ENCODE measurements at regions not wholly inside any gene's neighbourhood (a gene's known extent, or its start where the extent isn't known, plus 50 kb on each side); places are given as distances from the start of the nearest gene placed in this dataset.

- H3K9ac ChIP-seq (ENCODE audit: low read depth in 1 of 2, low read length in 2 of 2): no peak overlapping the region
- 90% methylated on average over 2 of the region's 2 CpGs for WGBS
These were observed 558.7 kb upstream of the KCNMB2 start for GRCh38 chr3:177977381-177978158.

DNA sequence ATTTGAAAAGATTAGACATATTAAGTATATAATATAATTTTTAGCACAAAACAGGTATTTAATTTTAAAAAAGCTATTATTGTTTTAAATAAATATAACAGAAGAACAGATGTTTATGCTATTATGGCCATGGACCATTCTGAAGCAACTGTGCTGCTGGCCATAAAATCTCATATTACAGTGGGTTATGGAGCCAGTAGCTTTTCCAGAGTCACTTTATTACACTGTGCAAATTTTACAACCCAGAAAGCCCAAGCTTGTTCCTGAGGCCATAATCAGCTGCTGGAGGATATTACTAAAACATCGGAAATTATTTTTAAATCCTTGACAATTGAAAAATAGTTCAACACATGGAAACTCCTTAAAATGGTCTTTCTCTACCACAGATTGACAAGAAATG is 557.3 kb upstream of the KCNMB2 start:
- H3K4me1 ChIP-seq (ENCODE audit: control insufficient read depth in 4 of 4, insufficient read depth in 4 of 4, low read length in 3 of 4): no peaks in the 10 kb centered on the region
- no peak overlapping the region for H3K4me3 ChIP-seq (ENCODE audit: low read depth in 1 of 3, low read length in 3 of 3)
- H3K9me3 ChIP-seq (ENCODE audit: control insufficient read depth in 4 of 4, low read length in 3 of 4): no peaks in the 10 kb centered on the region
- no peak for TF ChIP-seq GABPA (IDR thresholded peaks at IDR 0.05 in 1 of 2, conservative IDR thresholded peaks at IDR 0.05 in 1 of 2)
- no peak for TF ChIP-seq NR2F2 (IDR thresholded peaks at IDR 0.05)
- TF ChIP-seq FOXA1 (IDR thresholded peaks at IDR 0.05): no peak
- no peak for TF ChIP-seq REST (IDR thresholded peaks at IDR 0.05)
- no peak for TF ChIP-seq RAD21 (IDR thresholded peaks at IDR 0.05)
- no peak for TF ChIP-seq MAX (IDR thresholded peaks at IDR 0.05)
- TF ChIP-seq EGR1 (IDR thresholded peaks at IDR 0.05; ENCODE audit: low read depth in 2 of 2): no peak
- no peak for TF ChIP-seq SP1 (IDR thresholded peaks at IDR 0.05)
- TF ChIP-seq TAF1 (conservative IDR thresholded peaks at IDR 0.05): no peak
- TF ChIP-seq HNF4G (IDR thresholded peaks at IDR 0.05): no peak
- TF ChIP-seq, protein P1, sequence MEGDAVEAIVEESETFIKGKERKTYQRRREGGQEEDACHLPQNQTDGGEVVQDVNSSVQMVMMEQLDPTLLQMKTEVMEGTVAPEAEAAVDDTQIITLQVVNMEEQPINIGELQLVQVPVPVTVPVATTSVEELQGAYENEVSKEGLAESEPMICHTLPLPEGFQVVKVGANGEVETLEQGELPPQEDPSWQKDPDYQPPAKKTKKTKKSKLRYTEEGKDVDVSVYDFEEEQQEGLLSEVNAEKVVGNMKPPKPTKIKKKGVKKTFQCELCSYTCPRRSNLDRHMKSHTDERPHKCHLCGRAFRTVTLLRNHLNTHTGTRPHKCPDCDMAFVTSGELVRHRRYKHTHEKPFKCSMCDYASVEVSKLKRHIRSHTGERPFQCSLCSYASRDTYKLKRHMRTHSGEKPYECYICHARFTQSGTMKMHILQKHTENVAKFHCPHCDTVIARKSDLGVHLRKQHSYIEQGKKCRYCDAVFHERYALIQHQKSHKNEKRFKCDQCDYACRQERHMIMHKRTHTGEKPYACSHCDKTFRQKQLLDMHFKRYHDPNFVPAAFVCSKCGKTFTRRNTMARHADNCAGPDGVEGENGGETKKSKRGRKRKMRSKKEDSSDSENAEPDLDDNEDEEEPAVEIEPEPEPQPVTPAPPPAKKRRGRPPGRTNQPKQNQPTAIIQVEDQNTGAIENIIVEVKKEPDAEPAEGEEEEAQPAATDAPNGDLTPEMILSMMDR (IDR thresholded peaks at IDR 0.05; ENCODE audit: low read depth, low read length, missing input control): no peak
- H3K36me3 ChIP-seq (ENCODE audit: control insufficient read depth in 4 of 4, insufficient read depth in 3 of 4, low read depth in 1 of 4, low read length in 3 of 4): no peaks in the 10 kb centered on the region
- WGBS: 90% methylated on average over 1 of the region's 1 CpG
- no peak for DNase-seq (ENCODE audit: low spot score)
- H3K9ac ChIP-seq (ENCODE audit: low read depth in 1 of 2, low read length in 2 of 2): no peak overlapping the region
- H3K27ac ChIP-seq (ENCODE audit: low read depth in 1 of 2, low read length in 2 of 2): no peak overlapping the region
- no peaks in the 10 kb centered on the region for H3K27me3 ChIP-seq (ENCODE audit: control insufficient read depth in 4 of 4, insufficient read depth in 4 of 4, low read length in 3 of 4)

More at GRCh38 chr3:177977381-177978158, 558.7 kb upstream of the KCNMB2 start:
- TF ChIP-seq SP1 (IDR thresholded peaks at IDR 0.05): no peak
- no peak for TF ChIP-seq HNF4A (conservative IDR thresholded peaks at IDR 0.05)
- TF ChIP-seq FOXA1 (IDR thresholded peaks at IDR 0.05): no peak
- TF ChIP-seq, protein P1 (IDR thresholded peaks at IDR 0.05; ENCODE audit: low read depth, low read length, missing input control): no peak
- no peak for TF ChIP-seq JUND (IDR thresholded peaks at IDR 0.05)
- TF ChIP-seq RXRA (IDR thresholded peaks at IDR 0.05): no peak
- TF ChIP-seq EGR1 (IDR thresholded peaks at IDR 0.05; ENCODE audit: low read depth in 2 of 2): no peak
- no peak for TF ChIP-seq GABPA (IDR thresholded peaks at IDR 0.05 in 1 of 2, conservative IDR thresholded peaks at IDR 0.05 in 1 of 2)
- no peak for TF ChIP-seq HNF4G (IDR thresholded peaks at IDR 0.05)
- no peak for TF ChIP-seq ATF3 (IDR thresholded peaks at IDR 0.05)
- no peak for TF ChIP-seq MAX (IDR thresholded peaks at IDR 0.05)
- no peak for TF ChIP-seq RAD21 (IDR thresholded peaks at IDR 0.05)
- no peak for TF ChIP-seq YY1 (IDR thresholded peaks at IDR 0.05)
- TF ChIP-seq TAF1 (conservative IDR thresholded peaks at IDR 0.05): no peak
- TF ChIP-seq NR2F2 (IDR thresholded peaks at IDR 0.05): no peak
- H3K36me3 ChIP-seq (ENCODE audit: control insufficient read depth in 4 of 4, insufficient read depth in 3 of 4, low read depth in 1 of 4, low read length in 3 of 4): no peaks in the 10 kb centered on the region
- H3K4me1 ChIP-seq (ENCODE audit: control insufficient read depth in 4 of 4, insufficient read depth in 4 of 4, low read length in 3 of 4): no peaks in the 10 kb centered on the region
- no peak overlapping the region for H3K27ac ChIP-seq (ENCODE audit: low read depth in 1 of 2, low read length in 2 of 2)
- H3K9me3 ChIP-seq (ENCODE audit: control insufficient read depth in 4 of 4, low read length in 3 of 4): no peaks in the 10 kb centered on the region
- no peak for DNase-seq (ENCODE audit: low spot score)
- no peak overlapping the region for H3K4me3 ChIP-seq (ENCODE audit: low read depth in 1 of 3, low read length in 3 of 3)
- H3K27me3 ChIP-seq (ENCODE audit: control insufficient read depth in 4 of 4, insufficient read depth in 4 of 4, low read length in 3 of 4): no peaks in the 10 kb centered on the region
